ENCODE measurements at regions not wholly inside any gene's neighbourhood (a gene's known extent, or its start where the extent isn't known, plus 50 kb on each side); places are given as distances from the start of the nearest gene placed in this dataset.

DNA sequence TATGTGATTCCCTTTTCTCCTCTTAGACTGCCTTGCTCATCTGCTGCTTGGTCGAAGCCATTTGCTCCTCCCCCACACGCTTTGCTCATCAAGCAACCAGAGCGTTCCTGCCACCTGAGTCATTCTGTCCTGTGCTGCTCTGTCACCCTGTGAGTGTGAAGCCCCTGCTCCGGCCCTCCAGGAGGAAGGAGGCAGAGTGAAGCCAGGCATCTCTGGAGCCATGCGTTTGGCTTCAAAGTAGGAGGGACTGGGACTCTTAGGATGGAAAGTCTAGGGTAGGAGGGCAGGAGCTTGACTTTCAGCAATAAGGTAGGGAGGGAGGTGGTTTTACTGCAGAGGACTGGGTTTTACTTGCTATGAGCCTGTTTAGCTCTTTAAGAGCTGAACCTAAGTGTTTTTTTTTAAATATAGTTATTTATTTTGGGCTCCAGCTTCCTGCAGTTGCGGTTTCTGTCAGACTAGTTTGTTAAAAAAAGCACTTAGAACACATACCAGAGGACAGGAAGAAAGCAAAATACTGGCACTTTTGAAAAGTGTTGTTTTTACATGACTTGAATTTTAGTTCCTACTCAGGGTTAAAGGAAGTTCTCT, 63.6 kb downstream of the SPINK2 start:
- peak; percentile 65 for DNase-seq (ENCODE audit: low read depth)
- H3K4me3 ChIP-seq (ENCODE audit: low read length): no peak overlapping the region
- TF ChIP-seq, protein P1, sequence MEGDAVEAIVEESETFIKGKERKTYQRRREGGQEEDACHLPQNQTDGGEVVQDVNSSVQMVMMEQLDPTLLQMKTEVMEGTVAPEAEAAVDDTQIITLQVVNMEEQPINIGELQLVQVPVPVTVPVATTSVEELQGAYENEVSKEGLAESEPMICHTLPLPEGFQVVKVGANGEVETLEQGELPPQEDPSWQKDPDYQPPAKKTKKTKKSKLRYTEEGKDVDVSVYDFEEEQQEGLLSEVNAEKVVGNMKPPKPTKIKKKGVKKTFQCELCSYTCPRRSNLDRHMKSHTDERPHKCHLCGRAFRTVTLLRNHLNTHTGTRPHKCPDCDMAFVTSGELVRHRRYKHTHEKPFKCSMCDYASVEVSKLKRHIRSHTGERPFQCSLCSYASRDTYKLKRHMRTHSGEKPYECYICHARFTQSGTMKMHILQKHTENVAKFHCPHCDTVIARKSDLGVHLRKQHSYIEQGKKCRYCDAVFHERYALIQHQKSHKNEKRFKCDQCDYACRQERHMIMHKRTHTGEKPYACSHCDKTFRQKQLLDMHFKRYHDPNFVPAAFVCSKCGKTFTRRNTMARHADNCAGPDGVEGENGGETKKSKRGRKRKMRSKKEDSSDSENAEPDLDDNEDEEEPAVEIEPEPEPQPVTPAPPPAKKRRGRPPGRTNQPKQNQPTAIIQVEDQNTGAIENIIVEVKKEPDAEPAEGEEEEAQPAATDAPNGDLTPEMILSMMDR (conservative IDR thresholded peaks at IDR 0.05; ENCODE audit: low read depth, low read length): no peak

DNA sequence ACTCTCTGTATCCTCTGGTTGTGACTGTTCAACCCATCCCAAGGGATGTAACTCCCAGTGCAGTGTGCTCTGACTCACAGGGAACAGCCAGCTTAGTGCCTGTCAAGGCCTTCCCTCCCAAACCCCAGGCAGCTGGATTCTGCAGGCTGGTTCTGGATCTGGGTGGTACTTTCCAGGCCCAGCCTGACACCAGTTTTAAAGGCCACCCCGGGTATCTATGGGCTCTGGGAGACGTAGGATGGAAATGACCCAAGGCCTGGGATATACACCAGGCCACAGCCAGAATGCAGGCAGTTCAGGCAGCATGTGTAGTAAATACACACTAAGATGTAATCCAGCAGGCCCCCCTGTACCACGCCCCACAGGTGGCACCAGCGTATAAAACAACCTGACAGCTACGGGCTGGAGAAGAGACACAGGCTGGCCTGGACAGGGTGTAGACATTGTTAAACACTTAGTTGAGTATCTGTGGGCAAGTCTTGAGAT, 64.2 kb downstream of the SPINK2 start:
- DNase-seq (ENCODE audit: low read depth): no peak

DNA sequence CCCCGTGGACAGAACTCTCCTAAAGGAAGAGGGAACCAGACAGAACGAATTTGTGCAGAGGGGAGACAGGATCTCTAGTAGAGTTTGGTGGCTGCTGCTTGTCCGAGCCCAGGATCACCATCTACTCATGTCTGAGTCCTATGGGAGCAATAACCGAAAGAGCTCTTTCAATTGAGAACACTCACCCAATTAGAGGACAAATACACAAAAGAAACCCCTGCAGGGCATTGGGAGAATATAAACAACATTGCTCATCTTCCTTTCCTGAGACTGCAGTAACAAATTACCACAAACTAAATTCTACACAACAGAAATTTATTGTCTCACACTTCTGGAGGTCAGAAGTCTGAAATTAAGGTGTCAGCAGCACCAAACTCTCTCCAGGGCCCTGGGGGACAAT, 65.6 kb downstream of the SPINK2 start:
- TF ChIP-seq, protein P1 (conservative IDR thresholded peaks at IDR 0.05; ENCODE audit: low read depth, low read length): no peak
- no peak for DNase-seq (ENCODE audit: low read depth)
- H3K4me3 ChIP-seq (ENCODE audit: low read length): no peak overlapping the region

More for the DNA sequence above, 64.2 kb downstream of the SPINK2 start:
- no peak overlapping the region for H3K4me3 ChIP-seq (ENCODE audit: low read length)
- TF ChIP-seq, protein P1 (conservative IDR thresholded peaks at IDR 0.05; ENCODE audit: low read depth, low read length): no peak

DNA sequence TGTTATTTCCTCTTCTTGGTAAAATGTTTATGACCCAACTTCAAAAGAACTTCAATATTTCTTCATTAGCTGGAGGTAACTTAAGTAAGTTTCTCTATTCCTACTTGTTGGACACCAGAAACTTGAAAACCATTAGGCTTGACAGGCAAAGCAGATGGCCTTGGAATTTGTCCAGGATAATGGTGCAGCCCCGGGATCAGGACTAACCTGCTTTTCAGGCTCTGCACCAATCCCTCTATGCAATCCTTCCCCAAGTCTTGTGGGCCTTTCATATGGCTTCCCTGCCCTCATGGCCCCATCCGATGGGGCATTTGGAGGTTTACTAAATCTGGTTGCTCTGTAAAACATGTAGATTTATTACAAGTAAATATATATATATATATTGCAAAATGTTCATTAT, 68.5 kb downstream of the SPINK2 start:
- no peak for DNase-seq (ENCODE audit: low read depth)
- no peak overlapping the region for H3K4me3 ChIP-seq (ENCODE audit: low read length)
- TF ChIP-seq, protein P1 (conservative IDR thresholded peaks at IDR 0.05; ENCODE audit: low read depth, low read length): no peak

DNA sequence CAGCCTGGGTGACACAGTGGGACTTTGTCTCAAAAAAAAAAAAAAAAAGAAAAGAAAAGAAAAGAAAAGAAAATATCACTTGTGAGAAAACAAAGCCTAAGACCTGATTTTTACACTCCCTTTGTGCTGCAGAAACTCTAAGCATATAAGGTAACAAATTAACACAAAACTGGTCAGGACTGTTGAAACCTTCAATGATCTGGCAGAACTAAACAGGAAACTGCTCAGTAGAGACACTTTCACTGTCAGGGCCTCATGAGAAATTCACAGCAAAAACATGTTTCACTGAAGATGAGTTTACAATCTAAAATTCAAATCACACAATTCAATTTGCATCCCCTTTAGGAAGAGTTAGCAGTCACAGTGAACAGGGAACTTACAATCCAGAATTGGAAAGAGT, 69.1 kb upstream of the HOPX start:
- no peak for DNase-seq (ENCODE audit: low read depth)
- H3K4me3 ChIP-seq (ENCODE audit: low read length): no peak overlapping the region
- TF ChIP-seq, protein P1 (conservative IDR thresholded peaks at IDR 0.05; ENCODE audit: low read depth, low read length): no peak

DNA sequence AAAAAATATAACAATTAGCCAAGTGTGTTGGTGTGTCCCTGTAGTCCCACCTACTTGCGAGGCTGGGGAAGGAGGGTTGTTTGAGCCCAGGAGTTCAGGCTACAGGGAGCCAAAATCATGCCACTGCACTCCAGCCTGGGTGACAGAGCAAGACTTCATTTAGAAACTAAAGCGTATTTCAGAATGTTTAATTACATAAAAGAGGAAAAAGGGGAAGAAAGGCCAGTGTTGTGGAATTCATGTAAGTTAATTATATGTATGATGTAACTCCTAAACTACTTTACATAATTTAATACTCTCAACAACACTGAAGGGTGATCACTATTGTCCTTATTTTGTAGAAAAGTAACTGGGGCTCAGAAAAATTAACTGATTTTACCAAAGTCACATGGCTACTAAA, 67.2 kb upstream of the HOPX start:
- TF ChIP-seq, protein P1 (conservative IDR thresholded peaks at IDR 0.05; ENCODE audit: low read depth, low read length): no peak
- H3K4me3 ChIP-seq (ENCODE audit: low read length): no peak overlapping the region
- DNase-seq (ENCODE audit: low read depth): no peak

DNA sequence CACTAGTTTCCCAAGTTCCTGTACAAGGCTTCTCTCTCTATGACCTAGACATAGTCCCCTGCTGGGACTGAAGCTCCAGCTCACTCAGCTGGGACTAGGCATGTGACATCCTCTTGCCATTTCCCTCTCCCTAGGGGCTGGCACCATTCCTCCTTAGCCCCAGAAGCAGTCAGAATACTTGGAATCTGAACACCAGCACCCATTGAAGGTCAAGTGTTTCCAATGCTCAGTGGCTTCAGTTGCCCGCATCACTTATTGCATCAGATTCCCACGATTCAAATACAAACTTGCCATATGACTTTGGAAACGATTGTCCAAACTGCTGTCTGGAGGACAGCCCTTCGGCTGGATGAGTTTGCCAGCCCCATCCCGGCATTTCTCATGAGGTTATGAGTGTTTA, 65.5 kb upstream of the HOPX start:
- TF ChIP-seq, protein P1 (conservative IDR thresholded peaks at IDR 0.05; ENCODE audit: low read depth, low read length): no peak

More for the DNA sequence above, 65.5 kb upstream of the HOPX start:
- DNase-seq (ENCODE audit: low read depth): no peak
- no peak overlapping the region for H3K4me3 ChIP-seq (ENCODE audit: low read length)

All from retinal pigment epithelial cell (primary cell).